ENCODE measurements at regions not wholly inside any gene's neighbourhood (a gene's known extent, or its start where the extent isn't known, plus 50 kb on each side); places are given as distances from the start of the nearest gene placed in this dataset.
"Not testable (repeated sequence)": the region's sequence is repeated elsewhere in the genome, so short reads cannot be mapped to it uniquely, and the experiment has no call there.

GRCh38 chr7:13201628-13202027, 514.2 kb downstream of the ARL4A start:
- ATAC-seq (replicated peaks) = no peak
- Mint-ChIP-seq H3K4me1 (ENCODE audit: low read depth in 2 of 2) (no peaks in the 10 kb centered on the region), H3K27me3 (peaks cover 0 to 6% of the 10 kb centered on the region in 2 donors), H3K27ac (no peak overlapping the region), H3K36me3 (ENCODE audit: insufficient read depth) (no peaks in the 10 kb centered on the region), H3K4me3 (no peak overlapping the region), H3K9me3 (no peaks in the 10 kb centered on the region)
- no peak for DNase-seq

- Mint-ChIP-seq H3K9me3 (no peaks in the 10 kb centered on the region), H3K27me3 (no peaks in the 10 kb centered on the region), H3K27ac (no peak overlapping the region), H3K4me3 (no peak overlapping the region), H3K4me1 (ENCODE audit: low read depth in 2 of 2) (no peaks in the 10 kb centered on the region), H3K36me3 (ENCODE audit: insufficient read depth) (no peaks in the 10 kb centered on the region)
- ATAC-seq (replicated peaks) (no peak), DNase-seq (no peak)
These were observed 530.3 kb downstream of the ARL4A start for GRCh38 chr7:13217768-13218167.

DNA sequence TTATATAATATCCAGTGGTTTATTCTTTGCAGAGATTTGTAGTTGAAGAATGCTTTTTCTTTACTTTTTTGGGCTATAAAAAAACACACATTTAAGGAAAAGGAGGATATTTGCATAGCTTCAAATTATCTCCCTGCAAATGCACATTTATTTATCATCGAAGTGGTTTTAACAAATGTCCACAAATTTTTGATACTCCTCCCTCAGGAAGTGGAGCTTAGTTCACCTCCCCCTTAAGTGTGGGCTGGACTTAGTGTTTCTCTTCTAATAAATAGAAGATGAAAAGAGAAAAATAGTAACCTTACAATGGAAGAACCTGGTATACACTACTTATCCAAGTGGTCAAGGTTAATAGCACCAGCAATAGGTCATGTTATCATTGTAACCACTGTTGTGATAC, 537.6 kb downstream of the ARL4A start:
- H3K27me3 Mint-ChIP-seq = no peaks in the 10 kb centered on the region
- no peak overlapping the region for H3K27ac Mint-ChIP-seq
- no peaks in the 10 kb centered on the region for H3K9me3 Mint-ChIP-seq
- H3K4me1 Mint-ChIP-seq (ENCODE audit: low read depth in 2 of 2) = no peaks in the 10 kb centered on the region
- DNase-seq (no peak), ATAC-seq (replicated peaks) (no peak)
- no peaks in the 10 kb centered on the region for H3K36me3 Mint-ChIP-seq (ENCODE audit: insufficient read depth)
- H3K4me3 Mint-ChIP-seq = no peak overlapping the region

GRCh38 chr7:13226385-13226784, 539.0 kb downstream of the ARL4A start:
- no peaks in the 10 kb centered on the region for H3K4me1 Mint-ChIP-seq (ENCODE audit: low read depth in 2 of 2)
- DNase-seq (no peak), ATAC-seq (replicated peaks) (no peak)
- H3K36me3 Mint-ChIP-seq (ENCODE audit: insufficient read depth) = no peaks in the 10 kb centered on the region
- H3K27ac Mint-ChIP-seq = no peak overlapping the region
- H3K27me3 Mint-ChIP-seq = no peaks in the 10 kb centered on the region
- H3K4me3 Mint-ChIP-seq = no peak overlapping the region
- H3K9me3 Mint-ChIP-seq = no peaks in the 10 kb centered on the region

- no peaks in the 10 kb centered on the region for H3K27me3 Mint-ChIP-seq
- DNase-seq = no peak
- H3K9me3 Mint-ChIP-seq = no peaks in the 10 kb centered on the region
- H3K27ac Mint-ChIP-seq = no peak overlapping the region
- H3K36me3 Mint-ChIP-seq (ENCODE audit: insufficient read depth) = peaks cover 3% of the 10 kb centered on the region
- no peak overlapping the region for H3K4me3 Mint-ChIP-seq
- no peak for ATAC-seq (replicated peaks)
- H3K4me1 Mint-ChIP-seq (ENCODE audit: low read depth in 2 of 2) = no peaks in the 10 kb centered on the region
These were observed 543.8 kb downstream of the ARL4A start for GRCh38 chr7:13231216-13231615.

- DNase-seq = no peak
These were observed 548.0 kb downstream of the ARL4A start for GRCh38 chr7:13235436-13235835.

GRCh38 chr7:13236026-13236425, 548.6 kb downstream of the ARL4A start:
- ATAC-seq (replicated peaks) = no peak
- no peak overlapping the region for H3K27ac Mint-ChIP-seq

More at GRCh38 chr7:13235436-13235835, 548.0 kb downstream of the ARL4A start:
- Mint-ChIP-seq H3K4me3 (no peak overlapping the region), H3K9me3 (no peaks in the 10 kb centered on the region), H3K27me3 (no peaks in the 10 kb centered on the region), H3K27ac (no peak overlapping the region), H3K4me1 (ENCODE audit: low read depth in 2 of 2) (no peaks in the 10 kb centered on the region), H3K36me3 (ENCODE audit: insufficient read depth) (peaks cover 3% of the 10 kb centered on the region)
- no peak for ATAC-seq (replicated peaks)

GRCh38 chr7:13240349-13240748, 552.9 kb downstream of the ARL4A start:
- no peak for ATAC-seq (replicated peaks)
- H3K36me3 Mint-ChIP-seq (ENCODE audit: insufficient read depth) = no peaks in the 10 kb centered on the region
- H3K4me3 Mint-ChIP-seq = no peak overlapping the region
- no peak for DNase-seq
- no peak overlapping the region for H3K27ac Mint-ChIP-seq
- H3K4me1 Mint-ChIP-seq (ENCODE audit: low read depth in 2 of 2) = no peaks in the 10 kb centered on the region
- H3K9me3 Mint-ChIP-seq = no peaks in the 10 kb centered on the region
- no peaks in the 10 kb centered on the region for H3K27me3 Mint-ChIP-seq

More at GRCh38 chr7:13236026-13236425, 548.6 kb downstream of the ARL4A start:
- no peak for DNase-seq
- Mint-ChIP-seq H3K27me3 (no peaks in the 10 kb centered on the region), H3K36me3 (ENCODE audit: insufficient read depth) (peaks cover 3% of the 10 kb centered on the region), H3K4me3 (no peak overlapping the region), H3K9me3 (no peaks in the 10 kb centered on the region), H3K4me1 (ENCODE audit: low read depth in 2 of 2) (no peaks in the 10 kb centered on the region)

GRCh38 chr7:13241416-13241815, 554.0 kb downstream of the ARL4A start:
- Mint-ChIP-seq H3K36me3 (ENCODE audit: insufficient read depth) (no peaks in the 10 kb centered on the region), H3K27me3 (no peaks in the 10 kb centered on the region), H3K4me1 (ENCODE audit: low read depth in 2 of 2) (no peaks in the 10 kb centered on the region), H3K27ac (no peak overlapping the region), H3K9me3 (no peaks in the 10 kb centered on the region), H3K4me3 (no peak overlapping the region)
- ATAC-seq (replicated peaks) (no peak), DNase-seq (no peak)

- Mint-ChIP-seq H3K27me3 (peaks cover 14 to 20% of the 10 kb centered on the region in 2 donors), H3K4me3 (no peak overlapping the region), H3K9me3 (no peaks in the 10 kb centered on the region), H3K4me1 (ENCODE audit: low read depth in 2 of 2) (no peaks in the 10 kb centered on the region), H3K27ac (no peak overlapping the region), H3K36me3 (ENCODE audit: insufficient read depth) (no peaks in the 10 kb centered on the region)
- DNase-seq (no peak), ATAC-seq (replicated peaks) (no peak)
These were observed 570.2 kb downstream of the ARL4A start for GRCh38 chr7:13257661-13258060.

DNA sequence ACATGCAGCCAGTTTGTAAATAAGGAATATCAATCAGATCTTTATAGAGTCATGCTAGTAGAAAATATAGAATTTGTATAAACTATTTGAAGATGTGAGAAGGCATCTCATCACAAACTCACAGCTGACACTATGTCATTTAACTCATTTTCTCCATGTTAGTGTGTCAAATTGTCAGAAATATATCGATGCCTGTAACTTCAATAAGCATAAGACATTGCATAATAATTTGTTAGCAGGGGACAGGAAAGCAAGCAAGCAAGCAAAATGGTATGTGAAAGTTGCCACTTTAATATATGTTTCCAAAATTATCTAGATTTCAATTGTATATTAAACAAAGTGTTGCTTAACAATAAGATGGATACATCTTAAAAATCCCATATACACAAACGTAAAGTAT, 571.0 kb downstream of the ARL4A start:
- no peak for ATAC-seq (replicated peaks)
- H3K4me3 Mint-ChIP-seq = no peak overlapping the region
- DNase-seq = no peak
- H3K4me1 Mint-ChIP-seq (ENCODE audit: low read depth in 2 of 2) = no peaks in the 10 kb centered on the region
- H3K27ac Mint-ChIP-seq = no peak overlapping the region
- H3K9me3 Mint-ChIP-seq = no peaks in the 10 kb centered on the region
- H3K36me3 Mint-ChIP-seq (ENCODE audit: insufficient read depth) = no peaks in the 10 kb centered on the region
- peaks cover 15 to 22% of the 10 kb centered on the region in 2 donors for H3K27me3 Mint-ChIP-seq

GRCh38 chr7:13259930-13260329, 572.5 kb downstream of the ARL4A start:
- Mint-ChIP-seq H3K36me3 (ENCODE audit: insufficient read depth) (no peaks in the 10 kb centered on the region), H3K27ac (no peak overlapping the region), H3K27me3 (peaks cover 14 to 23% of the 10 kb centered on the region in 2 donors), H3K9me3 (no peaks in the 10 kb centered on the region), H3K4me3 (no peak overlapping the region), H3K4me1 (ENCODE audit: low read depth in 2 of 2) (no peaks in the 10 kb centered on the region)
- no peak for DNase-seq
- ATAC-seq (replicated peaks) = no peak

DNA sequence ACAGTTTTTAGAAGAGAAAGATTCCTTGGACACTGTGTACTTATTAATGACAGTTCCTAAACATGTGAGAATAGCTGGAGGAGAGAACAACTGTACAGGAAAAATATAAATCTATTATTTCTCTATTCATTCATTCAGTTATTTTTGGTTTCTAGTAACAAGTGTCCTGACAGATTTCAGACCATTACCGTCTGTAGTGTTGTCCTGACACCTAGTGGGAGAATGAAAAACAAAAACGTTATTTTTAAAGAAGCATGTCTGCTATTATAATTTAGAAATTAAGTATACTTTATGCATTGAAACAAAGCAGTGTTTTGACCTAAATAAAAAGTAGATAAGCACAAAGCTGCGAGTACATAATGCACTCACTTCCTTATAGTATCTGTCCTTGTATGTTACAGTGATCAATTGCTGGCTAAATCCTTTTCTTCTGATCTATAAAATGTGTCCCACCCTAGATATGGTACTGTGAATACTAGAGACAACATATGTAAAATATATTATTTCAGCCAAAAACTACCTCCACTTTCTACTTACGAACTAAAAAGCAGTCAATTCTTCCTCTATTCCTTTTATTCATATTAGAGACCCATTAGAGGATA, 575.6 kb downstream of the ARL4A start:
- ATAC-seq (replicated peaks) = peak; percentile 54
- Mint-ChIP-seq H3K4me1 (ENCODE audit: low read depth in 2 of 2) (no peaks in the 10 kb centered on the region), H3K36me3 (ENCODE audit: insufficient read depth) (no peaks in the 10 kb centered on the region), H3K4me3 (no peak overlapping the region), H3K27ac (no peak overlapping the region), H3K27me3 (peaks cover 14 to 23% of the 10 kb centered on the region in 2 donors), H3K9me3 (no peaks in the 10 kb centered on the region)
- DNase-seq = peak in 1 of 3 experiments; percentile 4

DNA sequence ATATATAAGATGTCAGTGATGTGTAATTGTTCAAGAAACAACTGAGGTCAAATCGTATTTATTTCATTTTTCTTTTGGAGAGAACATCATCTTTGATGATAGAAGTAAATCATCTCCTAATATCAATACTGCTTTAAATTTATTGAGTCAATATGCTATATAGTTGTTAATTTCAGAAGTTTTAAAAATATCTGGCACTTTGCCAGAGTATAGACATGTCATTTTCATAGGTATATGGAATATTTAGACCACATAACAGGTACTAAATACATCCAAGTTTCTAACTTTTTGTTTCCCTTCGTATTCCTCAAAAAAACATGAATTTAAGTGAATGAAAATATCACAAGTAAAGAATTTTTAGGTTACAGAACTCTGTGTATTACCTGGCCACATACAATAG, 577.8 kb downstream of the ARL4A start:
- no peaks in the 10 kb centered on the region for H3K9me3 Mint-ChIP-seq
- no peaks in the 10 kb centered on the region for H3K4me1 Mint-ChIP-seq (ENCODE audit: low read depth in 2 of 2)
- peaks cover 14 to 22% of the 10 kb centered on the region in 2 donors for H3K27me3 Mint-ChIP-seq
- ATAC-seq (replicated peaks) (no peak), DNase-seq (no peak)
- H3K36me3 Mint-ChIP-seq (ENCODE audit: insufficient read depth) = no peaks in the 10 kb centered on the region
- no peak overlapping the region for H3K27ac Mint-ChIP-seq
- H3K4me3 Mint-ChIP-seq = no peak overlapping the region

GRCh38 chr7:13274205-13274604, 586.8 kb downstream of the ARL4A start:
- not testable (repeated sequence) for H3K4me1 Mint-ChIP-seq (ENCODE audit: low read depth in 2 of 2); H3K9me3 Mint-ChIP-seq; H3K4me3 Mint-ChIP-seq; ATAC-seq (replicated peaks); DNase-seq; H3K36me3 Mint-ChIP-seq (ENCODE audit: insufficient read depth); H3K27ac Mint-ChIP-seq
- H3K27me3 Mint-ChIP-seq = peaks cover 15 to 16% of the 10 kb centered on the region in 2 donors

Data from effector memory CD8-positive, alpha-beta T cell (primary cell).